Progenitor cell of endocrine pancreas (in vitro differentiated cells): ENCODE measurements at regions not wholly inside any gene's neighbourhood (a gene's known extent, or its start where the extent isn't known, plus 50 kb on each side); places are given as distances from the start of the nearest gene placed in this dataset.

ENCODE experiments used
- DNase-seq: peaks from one replicate; pipeline ENCODE4 v3.0.0; 2021; ENCODE audit warnings: low spot score; ENCODE audit not compliant: unreplicated experiment
- H3K27ac Mint-ChIP-seq: 2 replicates; pipeline ENCODE4 v1.8.0; 2021; ENCODE audit warnings: mild to moderate bottlenecking, moderate library complexity, mixed read lengths
- H3K27me3 Mint-ChIP-seq: 2 replicates; pipeline ENCODE4 v1.8.0; 2021; ENCODE audit warnings: mixed read lengths
- H3K36me3 Mint-ChIP-seq: 2 replicates; pipeline ENCODE4 v1.8.0; 2022; ENCODE audit warnings: mixed read lengths; ENCODE audit not compliant: insufficient read depth
- H3K4me1 Mint-ChIP-seq: 2 replicates; pipeline ENCODE4 v1.8.0; 2021; ENCODE audit warnings: low read depth, mixed read lengths
- H3K4me3 Mint-ChIP-seq: 2 replicates; pipeline ENCODE4 v1.8.0; 2021; ENCODE audit warnings: low read depth, mild to moderate bottlenecking, moderate library complexity, mixed read lengths
- H3K9me3 Mint-ChIP-seq: 2 replicates; pipeline ENCODE4 v1.8.0; 2021; ENCODE audit warnings: low read depth, mixed read lengths
- TF ChIP-seq, protein P1 (sequence below): fragments of 200-600 bp; sonication (generic); IDR thresholded peaks from one replicate; pipeline ENCODE4 v1.5.0; 2021; ENCODE audit warnings: antibody characterized with exemption, mild to moderate bottlenecking; ENCODE audit not compliant: unreplicated experiment

DNA sequence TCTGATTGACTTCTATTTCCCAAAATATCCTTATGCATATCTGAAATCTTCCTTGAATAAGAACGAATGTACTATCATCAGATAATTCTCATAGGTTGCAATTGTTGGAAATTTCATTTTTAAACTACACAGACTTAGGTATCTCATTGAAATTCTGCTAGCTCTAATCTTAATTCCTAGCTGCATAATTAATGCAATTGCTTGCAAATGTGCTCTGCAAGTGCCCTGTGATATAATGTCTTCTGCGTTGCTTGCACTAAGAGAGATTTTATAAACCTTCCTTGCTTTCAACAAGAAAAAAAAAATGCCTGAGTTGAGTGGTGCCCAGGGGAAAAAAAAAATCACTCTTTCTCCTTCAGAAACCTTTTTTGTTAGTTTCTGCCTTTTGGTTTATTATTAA is 354.9 kb downstream of the TFAP2A start:
- Mint-ChIP-seq H3K27me3 (peaks cover 6% of the 10 kb centered on the region), H3K4me3 (no peak overlapping the region)

GRCh38 chr6:10054672-10055071 is 360.2 kb downstream of the TFAP2A start:
- Mint-ChIP-seq H3K27me3 (peaks cover 2% of the 10 kb centered on the region), H3K27ac (no peak overlapping the region), H3K4me1 (no peaks in the 10 kb centered on the region), H3K36me3 (peaks cover 3% of the 10 kb centered on the region), H3K9me3 (peaks cover 27% of the 10 kb centered on the region), H3K4me3 (no peak overlapping the region)
- TF ChIP-seq, protein P1, sequence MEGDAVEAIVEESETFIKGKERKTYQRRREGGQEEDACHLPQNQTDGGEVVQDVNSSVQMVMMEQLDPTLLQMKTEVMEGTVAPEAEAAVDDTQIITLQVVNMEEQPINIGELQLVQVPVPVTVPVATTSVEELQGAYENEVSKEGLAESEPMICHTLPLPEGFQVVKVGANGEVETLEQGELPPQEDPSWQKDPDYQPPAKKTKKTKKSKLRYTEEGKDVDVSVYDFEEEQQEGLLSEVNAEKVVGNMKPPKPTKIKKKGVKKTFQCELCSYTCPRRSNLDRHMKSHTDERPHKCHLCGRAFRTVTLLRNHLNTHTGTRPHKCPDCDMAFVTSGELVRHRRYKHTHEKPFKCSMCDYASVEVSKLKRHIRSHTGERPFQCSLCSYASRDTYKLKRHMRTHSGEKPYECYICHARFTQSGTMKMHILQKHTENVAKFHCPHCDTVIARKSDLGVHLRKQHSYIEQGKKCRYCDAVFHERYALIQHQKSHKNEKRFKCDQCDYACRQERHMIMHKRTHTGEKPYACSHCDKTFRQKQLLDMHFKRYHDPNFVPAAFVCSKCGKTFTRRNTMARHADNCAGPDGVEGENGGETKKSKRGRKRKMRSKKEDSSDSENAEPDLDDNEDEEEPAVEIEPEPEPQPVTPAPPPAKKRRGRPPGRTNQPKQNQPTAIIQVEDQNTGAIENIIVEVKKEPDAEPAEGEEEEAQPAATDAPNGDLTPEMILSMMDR, result no peak
- DNase-seq, result no peak

More for the DNA sequence above, 354.9 kb downstream of the TFAP2A start:
- Mint-ChIP-seq H3K27ac (no peak overlapping the region), H3K9me3 (no peaks in the 10 kb centered on the region), H3K36me3 (no peaks in the 10 kb centered on the region), H3K4me1 (no peaks in the 10 kb centered on the region)
- TF ChIP-seq, protein P1, result no peak
- no peak for DNase-seq

- TF ChIP-seq, protein P1, result no peak
- Mint-ChIP-seq H3K27me3 (no peaks in the 10 kb centered on the region), H3K27ac (no peak overlapping the region), H3K4me1 (peaks cover 17% of the 10 kb centered on the region), H3K4me3 (no peak overlapping the region), H3K9me3 (peaks cover 27% of the 10 kb centered on the region), H3K36me3 (peaks cover 3% of the 10 kb centered on the region)
- DNase-seq, result no peak
Observed at GRCh38 chr6:10051283-10051682, 363.6 kb downstream of the TFAP2A start.

DNA sequence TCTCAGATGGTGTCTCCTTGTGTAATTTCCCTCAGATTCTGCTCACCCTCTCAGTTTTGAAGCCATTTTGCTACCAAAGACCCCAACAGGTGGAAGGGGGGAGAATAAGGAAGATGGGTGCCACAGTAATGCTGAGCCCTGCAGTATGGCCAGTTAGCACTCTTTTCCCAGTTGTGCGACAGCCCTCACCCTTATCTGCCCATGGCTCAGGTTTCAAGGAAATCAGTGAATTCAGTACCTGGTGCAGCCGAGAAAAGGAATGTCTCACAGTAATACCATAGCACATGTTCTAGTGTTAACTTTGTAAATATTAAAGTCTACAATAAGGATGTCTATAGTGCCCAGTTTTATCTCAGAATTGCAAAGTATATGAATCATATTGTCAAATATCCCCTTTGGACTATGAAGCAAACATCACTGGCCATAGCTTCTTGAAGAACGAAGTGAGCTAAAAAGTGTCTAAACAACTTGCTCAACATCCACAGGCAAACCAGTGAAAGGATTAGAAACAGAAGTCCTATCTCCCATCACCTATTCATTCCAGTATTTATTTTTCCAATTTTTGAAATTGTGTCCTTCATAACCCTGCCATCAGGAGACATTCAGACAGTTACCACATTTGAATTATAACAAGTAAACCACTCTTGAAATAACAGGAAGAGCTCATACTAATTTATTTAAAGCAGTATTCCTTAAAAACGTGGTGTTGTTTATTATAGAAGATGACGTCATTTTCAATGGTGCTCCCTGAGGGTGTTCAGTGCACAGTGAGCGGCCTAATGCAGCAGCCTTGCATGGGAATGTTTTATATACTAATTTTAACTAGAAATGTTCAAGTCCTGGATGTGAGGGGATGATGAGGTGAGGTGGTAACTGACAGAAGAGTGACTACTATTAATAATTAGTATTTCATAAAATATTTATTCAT is 366.2 kb downstream of the TFAP2A start:
- Mint-ChIP-seq H3K27me3 (no peaks in the 10 kb centered on the region), H3K36me3 (peaks cover 3% of the 10 kb centered on the region), H3K4me3 (no peak overlapping the region), H3K9me3 (peaks cover 21% of the 10 kb centered on the region), H3K4me1 (peaks cover 17% of the 10 kb centered on the region), H3K27ac (peak overlapping the region; percentile 25)
- DNase-seq, result no peak
- TF ChIP-seq, protein P1, result no peak

DNA sequence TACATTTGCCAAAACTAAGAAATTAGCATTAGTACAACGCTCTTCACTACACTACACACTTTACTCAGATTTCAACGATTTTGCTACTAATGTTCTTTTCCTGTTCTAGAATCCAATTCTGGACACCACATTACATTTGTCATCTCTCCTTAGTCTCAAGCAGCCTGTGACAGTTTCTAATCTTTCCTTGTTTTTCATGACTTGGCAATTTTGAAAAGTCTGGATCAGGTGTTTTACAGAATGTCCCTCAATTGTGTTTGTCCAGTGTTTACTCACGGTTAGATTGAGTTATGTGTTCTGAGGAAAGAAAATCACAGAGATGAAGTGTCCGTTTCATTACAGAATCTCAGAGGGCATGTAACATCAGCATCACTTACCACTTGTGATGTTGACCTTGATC is 372.6 kb downstream of the TFAP2A start:
- no peak for DNase-seq
- no peaks in the 10 kb centered on the region for H3K9me3 Mint-ChIP-seq
- no peak overlapping the region for H3K27ac Mint-ChIP-seq
- TF ChIP-seq, protein P1, result no peak
- H3K27me3 Mint-ChIP-seq, result no peaks in the 10 kb centered on the region
- H3K4me1 Mint-ChIP-seq, result peaks cover 5% of the 10 kb centered on the region
- H3K4me3 Mint-ChIP-seq, result no peak overlapping the region
- no peaks in the 10 kb centered on the region for H3K36me3 Mint-ChIP-seq
